ENCODE measurements at regions not wholly inside any gene's neighbourhood (a gene's known extent, or its start where the extent isn't known, plus 50 kb on each side); places are given as distances from the start of the nearest gene placed in this dataset.

DNA sequence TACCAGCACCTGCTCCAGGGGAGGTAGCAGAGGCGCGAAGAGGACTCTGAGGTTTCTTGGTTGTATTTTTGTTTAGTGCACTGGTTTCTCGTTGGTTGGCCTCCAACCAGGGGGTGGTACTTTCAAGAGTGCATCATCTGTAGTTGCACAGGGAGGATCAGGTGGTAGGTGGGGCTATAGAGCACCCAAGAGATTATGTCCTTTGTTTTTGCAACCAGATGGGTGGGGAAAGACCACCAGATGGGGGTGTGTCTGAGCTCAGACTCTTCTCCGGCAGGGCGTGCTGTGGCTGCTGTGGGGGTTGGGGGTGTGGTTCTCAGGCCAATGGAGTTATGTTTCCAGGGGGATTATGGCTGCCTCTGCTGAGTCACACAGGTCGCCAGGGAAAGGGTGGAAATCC, 254.4 kb upstream of the KLF12 start:
- Histone ChIP-seq H3K4me2 (ENCODE audit: low read length) (no peak overlapping the region), H2AFZ (ENCODE audit: low read length) (no peak overlapping the region), H3K79me2 (ENCODE audit: insufficient read depth, low read length) (no peaks in the 10 kb centered on the region), H3K9me2 (ENCODE audit: low read depth, low read length) (no peaks in the 10 kb centered on the region), H3F3A (ENCODE audit: insufficient read depth, low read length) (no peaks in the 10 kb centered on the region), H3K27me3 (ENCODE audit: insufficient read depth, low read length) (no peaks in the 10 kb centered on the region), H3K9ac (ENCODE audit: low read length) (no peak overlapping the region), H4K20me1 (ENCODE audit: insufficient read depth, low read length) (no peaks in the 10 kb centered on the region), H3K9me3 (ENCODE audit: low read length) (peaks cover 3% of the 10 kb centered on the region; the same call in 1 of the 2 replicates), H3K36me3 (ENCODE audit: insufficient read depth, low read length) (no peaks in the 10 kb centered on the region), H3K27ac (ENCODE audit: low read depth, low read length, poor library complexity, severe bottlenecking) (no peak overlapping the region), H3K4me1 (ENCODE audit: insufficient read depth, low read length, severe bottlenecking) (no peaks in the 10 kb centered on the region), H3K4me3 (ENCODE audit: low read depth, low read length, poor library complexity, severe bottlenecking) (no peak overlapping the region)
- TF ChIP-seq, protein P1, sequence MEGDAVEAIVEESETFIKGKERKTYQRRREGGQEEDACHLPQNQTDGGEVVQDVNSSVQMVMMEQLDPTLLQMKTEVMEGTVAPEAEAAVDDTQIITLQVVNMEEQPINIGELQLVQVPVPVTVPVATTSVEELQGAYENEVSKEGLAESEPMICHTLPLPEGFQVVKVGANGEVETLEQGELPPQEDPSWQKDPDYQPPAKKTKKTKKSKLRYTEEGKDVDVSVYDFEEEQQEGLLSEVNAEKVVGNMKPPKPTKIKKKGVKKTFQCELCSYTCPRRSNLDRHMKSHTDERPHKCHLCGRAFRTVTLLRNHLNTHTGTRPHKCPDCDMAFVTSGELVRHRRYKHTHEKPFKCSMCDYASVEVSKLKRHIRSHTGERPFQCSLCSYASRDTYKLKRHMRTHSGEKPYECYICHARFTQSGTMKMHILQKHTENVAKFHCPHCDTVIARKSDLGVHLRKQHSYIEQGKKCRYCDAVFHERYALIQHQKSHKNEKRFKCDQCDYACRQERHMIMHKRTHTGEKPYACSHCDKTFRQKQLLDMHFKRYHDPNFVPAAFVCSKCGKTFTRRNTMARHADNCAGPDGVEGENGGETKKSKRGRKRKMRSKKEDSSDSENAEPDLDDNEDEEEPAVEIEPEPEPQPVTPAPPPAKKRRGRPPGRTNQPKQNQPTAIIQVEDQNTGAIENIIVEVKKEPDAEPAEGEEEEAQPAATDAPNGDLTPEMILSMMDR (IDR thresholded peaks at IDR 0.05; ENCODE audit: low read length), result no peak
- TF ChIP-seq EZH2 (IDR thresholded peaks at IDR 0.05; ENCODE audit: borderline replicate concordance, low read length), result no peak

DNA sequence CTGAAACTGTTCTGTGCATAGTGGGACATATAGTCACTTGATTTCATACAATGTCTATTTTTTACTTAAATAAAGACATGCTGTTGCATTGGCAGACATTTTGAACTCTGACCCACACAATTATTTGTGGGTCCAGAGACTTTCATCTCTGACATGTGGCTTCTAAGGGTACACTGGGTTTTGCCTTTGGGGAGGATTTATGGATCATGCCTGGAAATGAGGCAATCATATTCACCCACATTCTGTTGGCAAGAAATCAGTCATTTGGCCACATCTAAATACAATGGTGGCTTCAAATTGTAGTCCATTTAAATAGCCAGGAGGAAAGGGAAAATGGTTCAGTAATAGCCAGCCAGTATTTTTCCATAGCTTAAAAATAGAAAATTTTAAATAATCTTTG, 238.3 kb upstream of the KLF12 start:
- H3K4me1 ChIP-seq (ENCODE audit: insufficient read depth, low read length, severe bottlenecking), result no peaks in the 10 kb centered on the region
- no peaks in the 10 kb centered on the region for H3K79me2 ChIP-seq (ENCODE audit: insufficient read depth, low read length)
- H4K20me1 ChIP-seq (ENCODE audit: insufficient read depth, low read length), result no peaks in the 10 kb centered on the region
- H3K4me2 ChIP-seq (ENCODE audit: low read length), result no peak overlapping the region
- H3K36me3 ChIP-seq (ENCODE audit: insufficient read depth, low read length), result no peaks in the 10 kb centered on the region
- no peak for TF ChIP-seq EZH2 (IDR thresholded peaks at IDR 0.05; ENCODE audit: borderline replicate concordance, low read length)
- TF ChIP-seq, protein P1 (IDR thresholded peaks at IDR 0.05; ENCODE audit: low read length), result no peak
- no peak overlapping the region for H3K4me3 ChIP-seq (ENCODE audit: low read depth, low read length, poor library complexity, severe bottlenecking)
- H2AFZ ChIP-seq (ENCODE audit: low read length), result no peak overlapping the region
- no peaks in the 10 kb centered on the region for H3K9me3 ChIP-seq (ENCODE audit: low read length)
- no peak overlapping the region for H3K9ac ChIP-seq (ENCODE audit: low read length)
- H3K27ac ChIP-seq (ENCODE audit: low read depth, low read length, poor library complexity, severe bottlenecking), result no peak overlapping the region
- H3K9me2 ChIP-seq (ENCODE audit: low read depth, low read length), result no peaks in the 10 kb centered on the region
- H3F3A ChIP-seq (ENCODE audit: insufficient read depth, low read length), result no peaks in the 10 kb centered on the region
- no peaks in the 10 kb centered on the region for H3K27me3 ChIP-seq (ENCODE audit: insufficient read depth, low read length)

DNA sequence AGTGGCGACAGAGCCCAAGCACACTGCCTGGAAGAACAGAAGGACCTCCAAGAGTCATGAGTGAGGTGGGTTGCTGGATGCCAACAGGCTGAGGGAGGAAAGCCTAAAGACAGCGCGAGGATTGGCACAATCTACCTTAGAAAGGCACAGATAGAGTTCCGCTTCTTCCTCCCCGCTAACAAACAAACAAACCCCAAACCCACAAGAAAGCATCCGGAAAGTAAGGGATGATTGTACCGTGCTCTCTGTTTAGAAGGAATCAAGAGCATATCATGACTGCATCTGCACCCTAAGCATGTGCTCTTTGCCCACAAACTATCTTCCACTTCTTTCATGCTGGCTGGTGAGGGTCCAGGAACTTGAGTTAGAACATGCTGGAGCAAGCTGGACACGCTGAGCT, 233.0 kb upstream of the KLF12 start:
- Histone ChIP-seq H4K20me1 (ENCODE audit: insufficient read depth, low read length) (no peaks in the 10 kb centered on the region), H3K9me3 (ENCODE audit: low read length) (no peaks in the 10 kb centered on the region), H2AFZ (ENCODE audit: low read length) (no peak overlapping the region), H3K27me3 (ENCODE audit: insufficient read depth, low read length) (no peaks in the 10 kb centered on the region), H3K9ac (ENCODE audit: low read length) (no peak overlapping the region), H3K9me2 (ENCODE audit: low read depth, low read length) (no peaks in the 10 kb centered on the region), H3K4me2 (ENCODE audit: low read length) (no peak overlapping the region), H3K4me1 (ENCODE audit: insufficient read depth, low read length, severe bottlenecking) (no peaks in the 10 kb centered on the region), H3F3A (ENCODE audit: insufficient read depth, low read length) (no peaks in the 10 kb centered on the region), H3K27ac (ENCODE audit: low read depth, low read length, poor library complexity, severe bottlenecking) (no peak overlapping the region), H3K4me3 (ENCODE audit: low read depth, low read length, poor library complexity, severe bottlenecking) (no peak overlapping the region), H3K36me3 (ENCODE audit: insufficient read depth, low read length) (no peaks in the 10 kb centered on the region), H3K79me2 (ENCODE audit: insufficient read depth, low read length) (no peaks in the 10 kb centered on the region)
- no peak for TF ChIP-seq EZH2 (IDR thresholded peaks at IDR 0.05; ENCODE audit: borderline replicate concordance, low read length)
- TF ChIP-seq, protein P1 (IDR thresholded peaks at IDR 0.05; ENCODE audit: low read length), result no peak

All from OCI-LY1 (cell line).